SU-DHL-6 (cell line): ENCODE measurements at regions not wholly inside any gene's neighbourhood (a gene's known extent, or its start where the extent isn't known, plus 50 kb on each side); places are given as distances from the start of the nearest gene placed in this dataset.

Experiments
- EZH2phosphoT487 ChIP-seq: fragments of 200-600 bp; sonication (generic), shearing (Covaris generic); conservative IDR thresholded peaks from 2 replicates; pipeline ENCODE4 v1.6.1; 2018; ENCODE audit warnings: mild to moderate bottlenecking, antibody characterized with exemption, low read length, moderate library complexity, mixed read lengths
- TF ChIP-seq, protein P1 (sequence below): fragments of 200-600 bp; sonication (generic); IDR thresholded peaks from one replicate; pipeline ENCODE4 v1.5.1; 2017; ENCODE audit warnings: antibody characterized with exemption, mild to moderate bottlenecking, low read length, moderate library complexity; ENCODE audit not compliant: insufficient read depth, poor library complexity, severe bottlenecking

DNA sequence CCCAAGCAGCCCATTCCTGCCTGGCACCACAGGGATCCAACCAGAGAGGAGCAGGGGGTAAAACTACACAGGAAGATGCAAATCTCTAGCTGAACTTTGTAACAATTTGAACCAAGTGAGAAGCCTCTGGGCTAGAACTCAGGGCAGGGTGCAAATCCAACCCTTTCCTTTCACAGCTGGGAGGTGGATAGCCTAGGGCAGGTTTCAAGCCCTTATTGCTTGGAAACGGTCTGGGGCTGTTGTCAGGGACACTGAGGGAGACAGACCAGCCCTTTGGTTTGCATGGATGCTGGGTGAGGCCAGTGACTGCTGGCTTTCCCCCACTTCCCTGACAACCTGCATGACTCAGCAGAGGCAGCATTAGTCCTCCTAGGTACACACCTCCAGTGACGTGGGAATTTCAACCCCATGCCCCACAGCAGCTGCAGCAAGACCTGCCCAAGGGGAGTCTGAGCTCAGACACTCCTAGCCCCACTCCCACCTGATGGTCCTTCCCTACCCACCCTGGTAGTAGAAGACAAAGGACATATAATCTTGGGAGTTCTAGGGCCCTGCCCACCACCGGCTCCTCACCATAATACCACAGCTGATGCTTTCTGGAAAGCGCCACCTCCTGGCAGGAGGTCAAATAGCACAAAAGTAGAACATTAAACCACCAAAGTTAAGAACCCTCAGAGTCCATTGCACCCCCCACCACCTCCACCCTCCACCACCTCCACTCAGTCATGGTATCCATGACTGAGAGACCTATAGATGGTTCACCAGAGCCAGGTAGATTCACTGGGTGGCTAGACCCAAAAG is 797.7 kb upstream of the MAN1A1 start:
- TF ChIP-seq, protein P1, sequence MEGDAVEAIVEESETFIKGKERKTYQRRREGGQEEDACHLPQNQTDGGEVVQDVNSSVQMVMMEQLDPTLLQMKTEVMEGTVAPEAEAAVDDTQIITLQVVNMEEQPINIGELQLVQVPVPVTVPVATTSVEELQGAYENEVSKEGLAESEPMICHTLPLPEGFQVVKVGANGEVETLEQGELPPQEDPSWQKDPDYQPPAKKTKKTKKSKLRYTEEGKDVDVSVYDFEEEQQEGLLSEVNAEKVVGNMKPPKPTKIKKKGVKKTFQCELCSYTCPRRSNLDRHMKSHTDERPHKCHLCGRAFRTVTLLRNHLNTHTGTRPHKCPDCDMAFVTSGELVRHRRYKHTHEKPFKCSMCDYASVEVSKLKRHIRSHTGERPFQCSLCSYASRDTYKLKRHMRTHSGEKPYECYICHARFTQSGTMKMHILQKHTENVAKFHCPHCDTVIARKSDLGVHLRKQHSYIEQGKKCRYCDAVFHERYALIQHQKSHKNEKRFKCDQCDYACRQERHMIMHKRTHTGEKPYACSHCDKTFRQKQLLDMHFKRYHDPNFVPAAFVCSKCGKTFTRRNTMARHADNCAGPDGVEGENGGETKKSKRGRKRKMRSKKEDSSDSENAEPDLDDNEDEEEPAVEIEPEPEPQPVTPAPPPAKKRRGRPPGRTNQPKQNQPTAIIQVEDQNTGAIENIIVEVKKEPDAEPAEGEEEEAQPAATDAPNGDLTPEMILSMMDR: peak; percentile 34
- no peak for TF ChIP-seq EZH2phosphoT487
